GM19351 (cell line): ENCODE measurements at regions not wholly inside any gene's neighbourhood (a gene's known extent, or its start where the extent isn't known, plus 50 kb on each side); places are given as distances from the start of the nearest gene placed in this dataset.
"Not testable (repeated sequence)": the region's sequence is repeated elsewhere in the genome, so short reads cannot be mapped to it uniquely, and the experiment has no call there.

Source experiments
- ATAC-seq: cut with Tn5 transposase; IDR thresholded peaks from one replicate; pipeline ENCODE4 v1.9.1; 2021; ENCODE audit warnings: mild to moderate bottlenecking, moderate library complexity; ENCODE audit not compliant: unreplicated experiment

DNA sequence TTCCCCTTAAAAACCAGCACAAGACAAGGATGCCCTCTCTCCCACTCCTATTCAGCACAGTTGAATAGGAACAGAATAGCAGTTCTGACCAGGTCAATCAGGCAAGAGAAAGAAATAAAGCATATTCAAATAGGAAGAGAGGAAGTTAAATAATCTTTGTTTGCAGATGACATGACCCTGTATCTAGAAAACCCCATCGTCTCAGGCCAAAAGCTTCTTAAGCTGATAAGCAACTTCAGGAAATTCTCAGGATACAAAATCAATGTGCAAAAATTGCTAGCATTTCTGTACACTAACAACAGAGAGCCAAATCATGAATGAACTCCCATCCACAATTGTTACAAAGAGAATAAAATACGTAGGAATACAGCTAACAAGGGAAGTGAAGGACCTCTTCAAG is 394.1 kb upstream of the NFIA start:
- not testable (repeated sequence) for ATAC-seq

DNA sequence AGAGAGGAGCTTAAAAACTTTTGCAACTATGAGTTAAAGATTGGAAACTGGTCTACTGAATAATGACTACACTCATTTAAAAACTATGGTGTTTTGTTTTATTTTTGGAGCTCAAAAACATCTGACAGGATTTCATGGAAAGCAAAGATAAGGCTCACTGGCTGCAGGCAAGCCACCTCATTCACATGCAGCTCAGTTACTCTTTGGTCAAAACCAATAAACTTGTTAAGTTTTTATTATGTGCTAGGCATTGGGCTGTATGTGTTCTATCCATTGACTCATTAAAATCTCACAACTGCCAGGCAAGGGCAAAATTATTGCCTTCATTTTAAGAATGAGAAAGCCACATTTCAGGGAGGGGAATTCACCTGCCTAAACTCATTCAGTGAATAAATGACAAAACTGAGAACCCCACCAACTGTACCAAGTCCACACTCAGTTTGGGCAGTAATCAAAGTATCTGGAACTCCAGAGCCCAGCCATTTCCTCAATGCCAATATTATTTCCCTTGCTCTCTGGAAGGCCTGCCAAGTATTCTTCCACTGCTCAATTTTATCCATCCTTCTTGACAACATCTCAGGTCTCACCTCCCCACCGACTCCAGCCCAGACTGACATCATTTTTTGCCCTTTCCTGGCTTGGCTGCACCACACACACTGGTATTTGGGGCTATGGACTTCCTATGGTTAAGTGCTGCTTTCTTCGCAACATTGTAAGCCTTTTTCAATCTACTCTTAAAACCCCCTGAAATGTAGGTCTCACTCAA is 401.1 kb upstream of the NFIA start:
- no peak for ATAC-seq

DNA sequence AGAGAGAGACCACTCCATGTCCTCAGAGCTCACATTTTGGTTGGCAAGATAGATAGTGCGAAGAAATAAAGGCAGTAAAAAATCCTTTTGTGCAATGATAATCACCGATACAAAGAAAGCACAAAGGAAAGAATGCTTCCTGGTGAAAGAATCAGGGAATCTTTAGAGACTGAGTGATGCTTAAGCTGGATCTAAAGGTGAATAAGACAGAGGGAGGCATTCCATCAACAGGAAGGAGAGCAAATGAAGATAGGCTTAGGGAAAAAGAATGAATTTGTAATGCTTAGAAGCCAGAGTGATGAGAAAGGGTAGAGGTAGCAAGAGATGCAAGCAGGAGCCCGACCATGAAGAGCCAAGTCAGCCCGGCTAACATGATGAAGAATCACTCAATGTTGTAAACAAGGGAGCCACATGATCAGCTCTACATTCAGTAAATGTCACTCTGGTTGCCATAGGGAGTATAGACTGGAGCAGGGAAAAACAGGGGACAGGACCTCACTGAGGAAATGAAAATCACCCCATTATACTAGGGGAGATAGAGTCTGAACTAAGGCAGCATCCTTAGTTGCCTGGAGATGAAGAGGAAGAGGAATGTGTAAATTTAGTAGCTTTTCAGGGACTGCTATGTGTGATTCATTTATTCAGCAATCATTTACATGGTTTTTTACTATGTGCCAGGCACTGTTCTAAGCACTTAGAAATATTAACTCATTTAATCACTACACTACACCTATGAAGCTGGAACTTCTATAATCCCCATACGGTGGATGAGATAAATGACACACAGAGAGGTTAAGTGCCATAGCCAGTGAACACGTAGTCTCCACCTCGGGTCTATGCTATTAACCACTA is 402.6 kb upstream of the NFIA start:
- ATAC-seq, result no peak

DNA sequence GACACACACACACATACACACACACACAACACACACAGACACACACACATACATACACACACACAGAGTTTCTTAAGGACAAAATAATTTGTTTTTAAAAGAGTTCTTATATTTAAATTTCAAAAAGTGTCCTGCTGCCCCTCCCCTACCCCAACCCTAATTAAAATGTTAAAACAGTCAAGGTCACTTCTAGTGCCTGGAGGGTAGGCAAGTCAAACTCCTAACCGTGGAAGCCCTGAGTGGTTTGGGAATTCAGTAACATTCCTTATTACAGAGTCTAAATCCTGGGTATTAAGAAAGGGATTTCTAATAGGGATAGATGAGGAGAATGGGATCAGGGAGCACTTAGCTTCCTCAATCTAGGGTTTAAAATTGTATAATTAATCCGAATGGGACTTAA is 403.6 kb upstream of the NFIA start:
- ATAC-seq, result no peak

DNA sequence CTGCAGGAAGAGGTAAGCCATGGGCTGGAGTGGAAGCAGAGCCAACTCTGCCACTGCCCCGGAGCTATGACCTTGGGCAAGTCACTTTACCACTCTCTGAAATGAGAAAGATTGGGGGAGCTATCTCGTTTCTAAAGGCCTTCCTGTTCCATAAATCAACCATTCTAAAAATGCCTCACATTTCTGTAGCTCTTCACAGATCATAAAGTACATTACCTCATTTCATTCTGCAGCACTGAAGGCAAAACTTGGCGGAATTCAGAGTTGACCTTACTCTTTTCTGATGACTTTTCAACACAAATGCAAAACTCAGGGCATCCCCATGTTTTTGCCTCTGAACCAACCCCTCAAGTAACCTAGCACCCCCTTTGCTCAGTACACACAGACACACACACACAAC is 404.0 kb upstream of the NFIA start:
- ATAC-seq, result no peak

DNA sequence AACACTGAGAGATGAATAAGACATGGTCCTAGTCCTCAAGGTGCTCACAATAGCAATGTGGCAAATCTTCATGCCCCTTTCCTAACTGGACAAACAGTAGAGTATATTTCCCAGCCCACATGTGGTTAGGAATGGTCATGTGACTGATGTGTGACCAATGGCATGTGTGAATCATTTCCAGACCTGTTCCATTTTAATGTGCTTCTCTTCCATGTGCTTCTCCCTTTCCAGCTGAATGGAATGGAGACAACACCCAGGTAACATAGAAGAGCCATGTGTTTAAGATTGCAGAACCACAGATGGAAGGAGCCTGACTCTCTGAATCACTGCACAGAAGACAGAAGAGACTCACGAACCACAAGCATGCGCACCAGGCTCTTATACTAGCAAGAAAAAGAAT is 409.9 kb upstream of the NFIA start:
- no peak for ATAC-seq

DNA sequence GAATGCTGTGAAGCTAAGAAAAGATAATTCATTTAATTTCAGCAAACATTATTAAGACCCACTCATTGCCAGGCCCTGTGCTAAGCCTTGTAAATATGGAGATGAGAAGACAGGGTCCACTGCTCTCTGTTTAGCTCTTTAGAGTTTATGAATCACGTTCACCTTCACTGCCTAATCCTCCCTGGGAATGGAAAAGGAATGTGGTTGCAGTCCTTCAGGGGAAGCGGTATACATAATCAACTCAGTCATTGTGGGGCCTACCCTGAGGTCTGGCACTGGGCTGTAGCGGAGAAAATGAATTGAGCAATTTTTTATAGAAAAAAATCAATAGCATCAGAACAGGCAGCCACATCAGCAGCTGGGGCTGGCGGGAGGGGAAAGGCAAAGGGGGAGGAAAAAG is 412.1 kb upstream of the NFIA start:
- no peak for ATAC-seq

DNA sequence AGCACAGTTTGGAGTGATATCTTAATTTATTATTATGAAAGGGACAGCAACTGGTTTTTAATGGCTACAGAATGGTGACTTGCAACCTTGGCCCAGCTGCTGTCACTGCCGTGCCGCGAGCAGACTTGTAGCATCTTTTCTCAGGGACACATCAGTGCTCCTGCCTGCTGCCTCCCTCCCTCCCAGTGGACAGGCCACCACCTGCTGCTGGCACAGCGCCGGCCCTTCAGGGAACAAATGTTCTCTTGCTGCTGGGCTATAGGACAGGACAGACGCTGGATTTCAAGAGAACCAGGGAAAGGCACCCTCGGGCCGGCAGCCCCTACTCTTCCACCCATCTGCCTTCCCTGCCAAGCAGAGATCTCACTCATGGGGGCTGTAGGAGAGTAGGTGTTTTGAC is 413.8 kb upstream of the NFIA start:
- ATAC-seq, result no peak

DNA sequence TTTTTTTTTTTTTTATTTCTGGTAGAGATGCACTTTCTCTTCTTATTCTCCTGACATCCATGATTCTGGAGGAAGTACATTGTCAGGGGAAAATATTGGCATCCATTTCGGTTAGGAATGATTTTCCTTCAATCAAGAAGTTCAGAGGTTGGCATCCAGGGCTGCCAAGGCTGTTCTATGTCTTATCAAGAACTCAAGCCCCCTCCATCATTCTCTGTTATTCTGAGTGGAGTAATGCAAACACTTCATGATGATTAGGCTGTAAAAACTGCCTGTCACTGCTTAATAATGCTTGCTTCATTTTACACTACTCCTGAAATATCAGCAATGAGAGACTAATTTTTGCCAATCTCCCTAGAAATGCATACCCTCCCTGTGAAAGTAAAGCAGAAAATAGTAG is 417.1 kb upstream of the NFIA start:
- no peak for ATAC-seq

DNA sequence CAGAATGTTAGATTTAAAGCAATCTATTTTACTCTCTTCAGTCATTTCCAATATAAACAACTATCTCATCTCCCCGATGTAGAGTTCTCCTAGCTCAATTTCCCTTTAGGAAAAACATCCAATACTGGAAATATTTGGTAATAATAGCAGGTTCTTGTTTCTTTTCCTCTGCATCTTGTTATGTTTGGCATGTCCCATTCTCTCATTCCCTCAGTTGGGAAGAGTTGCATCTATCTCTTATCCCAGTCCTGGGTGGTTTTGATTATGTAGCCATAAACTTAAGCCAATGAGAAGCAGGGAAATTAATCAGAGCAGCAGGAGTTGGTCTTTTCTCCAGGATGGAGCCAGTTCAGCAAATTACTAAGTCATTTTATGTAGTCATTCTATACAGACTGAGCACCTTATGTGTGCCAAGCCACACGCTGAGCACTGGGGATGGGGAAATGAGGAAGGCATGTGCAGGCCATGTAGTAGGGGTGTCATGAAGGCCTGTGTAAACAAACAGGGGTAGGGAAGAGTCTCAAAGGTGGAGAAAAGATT is 418.2 kb upstream of the NFIA start:
- no peak for ATAC-seq

DNA sequence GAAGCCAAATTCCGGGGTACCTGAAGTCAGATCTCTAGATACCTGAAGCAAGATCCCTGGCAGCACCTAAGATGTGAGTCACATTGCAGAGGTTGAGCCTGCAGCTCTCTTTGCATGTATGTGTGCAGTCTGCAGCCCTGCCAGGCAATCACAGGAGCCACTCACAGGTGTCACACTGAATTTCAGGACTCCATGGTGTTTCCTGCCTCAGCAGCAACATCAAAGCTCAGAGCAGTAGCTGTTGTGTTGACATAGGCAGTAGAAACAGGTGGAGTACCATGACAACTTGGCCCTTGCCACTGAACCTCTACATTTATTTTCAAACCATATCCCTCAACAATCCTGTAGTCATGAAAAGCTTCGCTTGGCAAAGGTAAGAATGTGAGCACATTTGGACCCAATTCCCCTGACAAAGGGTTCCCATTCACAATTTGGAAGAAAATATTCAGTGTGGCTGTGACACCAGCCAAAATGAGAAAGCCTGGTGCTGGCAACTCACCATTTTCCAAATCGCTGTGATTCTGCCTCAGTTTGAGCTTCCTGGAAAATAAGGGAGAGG is 419.8 kb upstream of the NFIA start:
- no peak for ATAC-seq

DNA sequence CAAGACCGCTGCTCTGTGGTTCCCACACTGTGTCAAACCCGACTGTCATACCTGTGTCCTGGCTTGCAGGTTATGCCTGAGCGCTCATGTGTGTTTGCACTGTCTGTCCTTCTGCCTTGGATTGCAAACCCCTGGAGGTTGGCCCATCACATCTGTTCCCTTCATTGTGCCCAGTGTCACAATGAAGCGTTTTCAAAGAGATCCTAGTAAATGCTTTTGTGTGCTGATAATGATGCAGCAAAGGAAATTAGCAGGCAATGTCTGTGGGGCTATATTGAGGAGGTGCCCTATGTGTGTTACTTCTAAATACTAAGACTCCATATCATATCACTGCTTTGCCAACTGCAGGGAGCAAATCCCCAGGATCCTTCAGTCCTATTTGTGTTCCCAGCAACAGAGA is 424.4 kb upstream of the NFIA start:
- ATAC-seq, result no peak

DNA sequence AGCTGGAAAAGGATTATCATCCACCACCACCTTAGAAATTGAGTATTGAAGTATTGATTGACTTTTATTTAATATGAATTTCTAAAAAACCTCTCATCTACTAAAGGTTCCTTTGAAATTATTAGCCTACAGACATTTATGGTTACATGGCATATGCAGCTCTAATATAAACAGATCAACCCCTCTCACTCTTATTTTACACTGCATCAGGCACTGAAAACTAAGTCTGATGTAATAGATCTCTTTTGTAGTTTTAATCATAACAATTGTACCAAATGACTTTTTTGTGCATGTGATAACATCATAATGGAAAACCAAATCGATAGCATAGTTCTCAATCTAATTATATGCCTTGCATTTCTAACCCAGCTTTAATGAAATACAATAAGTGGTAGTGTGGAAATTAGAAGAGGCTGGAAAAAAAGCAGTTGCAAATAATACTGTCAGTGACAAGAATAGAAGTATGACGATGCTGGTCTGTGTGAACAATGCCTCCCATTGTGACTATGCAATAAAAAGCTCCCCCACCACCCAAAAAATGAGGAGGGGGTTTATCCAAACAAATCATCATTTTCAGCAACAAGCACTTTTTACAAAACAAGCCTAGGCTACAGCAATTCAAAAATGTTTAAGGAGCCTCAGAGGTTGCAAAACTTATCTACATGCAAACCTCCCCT is 426.5 kb upstream of the NFIA start:
- no peak for ATAC-seq

DNA sequence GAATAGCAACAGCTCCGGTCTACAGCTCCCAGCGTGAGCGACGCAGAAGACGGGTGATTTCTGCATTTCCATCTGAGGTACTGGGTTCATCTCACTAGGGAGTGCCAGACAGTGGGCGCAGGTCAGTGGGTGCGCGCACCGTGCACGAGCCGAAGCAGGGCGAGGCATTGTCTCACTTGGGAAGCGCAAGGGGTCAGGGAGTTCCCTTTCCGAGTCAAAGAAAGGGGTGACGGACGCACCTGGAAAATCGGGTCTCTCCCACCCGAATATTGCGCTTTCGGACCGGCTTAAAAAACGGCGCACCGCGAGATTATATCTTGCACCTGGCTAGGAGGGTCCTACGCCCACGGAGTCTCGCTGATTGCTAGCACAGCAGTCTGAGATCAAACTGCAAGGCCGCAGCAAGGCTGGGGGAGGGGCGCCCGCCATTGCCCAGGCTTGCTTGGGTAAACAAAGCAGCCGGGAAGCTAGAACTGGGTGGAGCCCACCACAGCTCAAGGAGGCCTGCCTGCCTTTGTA is 442.3 kb upstream of the NFIA start:
- not testable (repeated sequence) for ATAC-seq

DNA sequence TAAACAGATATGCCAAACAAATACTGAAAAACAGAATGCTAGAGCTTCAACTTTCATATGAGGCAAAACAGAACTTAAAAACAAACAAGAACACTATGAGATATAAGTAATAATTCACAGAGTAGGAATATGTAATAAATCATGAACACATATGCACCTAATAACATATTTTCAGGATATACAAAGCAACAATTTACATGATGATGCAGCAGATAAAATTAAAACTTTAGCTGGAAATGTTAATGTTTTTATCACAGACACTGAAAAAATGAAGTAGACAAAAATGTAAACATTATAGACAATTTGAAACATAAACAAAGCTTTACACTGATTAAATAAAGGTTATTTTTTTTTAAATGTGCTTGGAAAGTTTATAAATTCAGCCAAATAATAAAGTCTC is 443.1 kb upstream of the NFIA start:
- ATAC-seq, result no peak

DNA sequence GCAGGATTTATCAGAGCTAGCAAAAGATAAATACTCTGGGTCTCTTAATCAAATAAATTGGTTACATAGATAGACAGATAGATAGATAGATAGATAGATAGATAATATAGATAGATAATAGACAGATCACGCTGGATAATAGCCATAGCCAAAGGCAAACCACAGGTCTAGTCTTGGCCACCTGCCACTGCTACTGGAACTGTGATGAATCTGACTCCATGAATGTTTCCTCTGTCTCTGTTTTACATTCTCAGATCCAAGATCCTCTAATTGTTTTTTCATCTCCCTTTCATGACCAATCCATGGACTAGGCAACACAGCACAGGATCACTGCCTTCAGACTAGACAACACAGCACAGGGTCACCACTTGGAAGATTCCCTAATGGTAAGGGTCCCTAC is 444.7 kb upstream of the NFIA start:
- ATAC-seq, result no peak

DNA sequence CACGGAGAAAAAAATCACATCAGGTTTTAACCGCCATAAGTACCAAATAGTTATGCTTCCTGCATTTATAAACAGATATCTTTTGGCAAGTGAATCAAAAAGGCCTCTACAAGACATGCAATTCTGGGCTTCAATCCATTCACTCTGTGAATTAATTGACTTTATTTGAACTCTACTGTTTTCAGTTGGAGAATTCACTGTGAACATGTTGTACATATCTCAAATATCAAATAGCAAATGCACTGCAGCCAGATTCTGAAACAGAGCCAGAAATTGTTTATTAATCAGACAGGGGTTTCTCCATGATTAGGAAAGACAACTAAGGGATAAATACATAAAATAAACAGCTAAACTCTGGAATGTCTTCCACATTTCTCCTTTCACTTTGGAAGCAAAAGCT is 445.4 kb upstream of the NFIA start:
- ATAC-seq, result no peak

DNA sequence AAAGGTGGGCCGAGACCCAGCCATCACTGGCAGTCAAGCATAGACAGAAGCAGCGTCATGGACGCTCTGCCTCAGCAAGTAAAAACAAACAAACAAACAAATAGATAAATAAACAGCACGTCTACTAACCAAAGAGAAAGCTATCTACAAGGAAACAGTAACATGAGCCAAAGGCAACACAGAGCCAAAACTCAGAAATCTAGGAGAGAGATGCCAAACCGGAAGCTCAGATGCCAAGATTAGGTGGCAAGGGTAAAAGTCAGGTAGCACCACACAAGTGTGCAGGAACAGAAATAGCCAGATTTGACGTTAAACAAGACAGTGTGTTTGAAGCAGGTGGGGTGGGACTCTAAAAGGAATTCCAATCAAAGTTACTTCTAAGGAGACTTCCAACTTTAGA is 448.3 kb upstream of the NFIA start:
- no peak for ATAC-seq

DNA sequence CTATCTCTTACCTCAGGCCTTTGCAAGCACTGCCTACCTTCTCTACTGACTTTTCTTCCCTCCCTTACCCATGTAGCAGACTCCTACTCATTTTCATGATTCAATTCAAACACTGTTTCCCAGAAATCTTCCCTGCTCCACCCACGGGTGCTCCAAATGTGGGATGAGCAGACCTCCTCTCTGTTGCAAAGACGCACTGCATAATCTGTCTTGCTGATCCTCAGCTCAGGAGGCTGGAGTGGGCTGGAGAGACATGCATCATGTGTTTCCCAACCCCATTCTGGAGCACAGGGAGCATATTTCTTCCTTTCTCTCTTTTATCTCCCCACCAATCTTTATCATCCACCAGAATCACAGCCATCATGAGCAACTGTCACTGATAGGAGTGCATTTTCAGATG is 459.9 kb upstream of the NFIA start:
- ATAC-seq, result no peak

DNA sequence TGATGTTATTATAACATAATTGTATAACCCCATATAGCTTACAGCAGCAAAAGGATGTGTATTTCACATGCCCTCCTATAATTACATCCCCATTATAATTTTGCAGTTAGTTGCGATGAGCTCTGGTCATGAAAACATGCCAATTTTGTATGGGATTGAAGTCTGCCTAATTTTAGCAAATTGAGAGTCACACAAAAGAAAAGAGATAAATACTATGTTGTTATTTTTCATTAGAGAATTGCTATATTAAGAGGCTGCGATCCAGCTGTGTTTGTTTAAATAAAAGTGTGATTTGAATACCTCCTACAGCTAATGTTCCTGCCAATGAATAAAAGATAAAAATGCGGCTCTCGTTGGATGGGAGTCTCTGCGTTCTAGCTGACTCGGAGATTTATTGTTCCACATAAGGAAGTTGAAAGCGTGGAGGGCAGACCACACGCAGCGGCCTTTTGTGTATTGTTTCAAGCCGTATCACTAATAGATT is 461.0 kb upstream of the NFIA start:
- no peak for ATAC-seq

DNA sequence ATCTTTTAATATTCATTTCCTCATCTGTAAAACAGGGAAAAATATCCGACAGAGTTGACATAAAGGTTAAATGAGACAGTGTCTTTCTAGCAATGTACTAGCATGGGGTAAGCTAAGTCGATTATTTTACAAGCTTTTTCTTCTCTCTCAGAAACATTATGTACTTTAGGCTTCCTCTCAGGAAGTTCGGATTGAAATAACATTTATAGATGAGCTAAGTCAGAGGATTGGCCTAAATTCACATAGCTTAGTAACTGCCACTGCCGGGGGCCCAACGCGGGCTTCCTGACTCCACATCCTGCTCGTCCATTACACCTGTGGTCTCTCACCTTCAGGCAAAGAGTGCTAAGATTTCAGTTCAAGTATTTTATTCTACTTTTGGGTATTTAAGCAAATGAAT is 462.3 kb upstream of the NFIA start:
- ATAC-seq, result no peak
